ENCODE measurements at regions not wholly inside any gene's neighbourhood (a gene's known extent, or its start where the extent isn't known, plus 50 kb on each side); places are given as distances from the start of the nearest gene placed in this dataset.

GRCh38 chr17:69715656-69716055, 301.2 kb downstream of the MAP2K6 start:
- intact Hi-C loops (cut with DNase I), result no loop called here
- DNase-seq, result no peak
- H3K27ac ChIP-seq, result no peak overlapping the region

GRCh38 chr17:69716556-69716955, 302.1 kb downstream of the MAP2K6 start:
- no peak for DNase-seq
- Histone ChIP-seq H3K9me3 (no peaks in the 10 kb centered on the region), H3K27ac (no peak overlapping the region), H3K4me3 (no peak overlapping the region), H3K4me1 (peaks cover 0 to 20% (median 0%) of the 10 kb centered on the region in 3 donors), H3K27me3 (no peaks in the 10 kb centered on the region), H3K36me3 (no peaks in the 10 kb centered on the region)
- intact Hi-C loops (cut with DNase I), result no loop called here
- WGBS, 2 donors, result 63 to 77% methylated on average over 6 of the region's 6 CpGs
- TF ChIP-seq CTCF (IDR thresholded peaks at IDR 0.05) (no peak), POLR2A (IDR thresholded peaks at IDR 0.05) (no peak)

More at GRCh38 chr17:69715656-69716055, 301.2 kb downstream of the MAP2K6 start:
- no peaks in the 10 kb centered on the region for H3K27me3 ChIP-seq
- H3K4me1 ChIP-seq, result peaks cover 0 to 25% (median 0%) of the 10 kb centered on the region in 3 donors
- H3K4me3 ChIP-seq, result no peak overlapping the region
- 84 to 92% methylated on average over 4 of the region's 4 CpGs for whole genome bisulfite sequencing, 2 donors
- TF ChIP-seq CTCF (IDR thresholded peaks at IDR 0.05), result no peak
- TF ChIP-seq POLR2A (IDR thresholded peaks at IDR 0.05), result no peak
- no peaks in the 10 kb centered on the region for H3K36me3 ChIP-seq
- H3K9me3 ChIP-seq, result no peaks in the 10 kb centered on the region

GRCh38 chr17:69717214-69717613, 302.7 kb downstream of the MAP2K6 start:
- Histone ChIP-seq H3K36me3 (no peaks in the 10 kb centered on the region), H3K27ac (no peak overlapping the region), H3K4me1 (peaks cover 0 to 15% (median 0%) of the 10 kb centered on the region in 3 donors), H3K27me3 (no peaks in the 10 kb centered on the region), H3K4me3 (no peak overlapping the region), H3K9me3 (no peaks in the 10 kb centered on the region)
- intact Hi-C loops (cut with DNase I), result no loop called here
- DNase-seq, result no peak
- WGBS, 2 donors, result 31 to 35% methylated on average over 2 of the region's 2 CpGs
- no peak for TF ChIP-seq POLR2A (IDR thresholded peaks at IDR 0.05)
- TF ChIP-seq CTCF (IDR thresholded peaks at IDR 0.05), result no peak

- 88% methylated on average over 4 of the region's 4 CpGs for WGBS, 2 donors
- intact Hi-C loops (cut with DNase I), result no loop called here
- Histone ChIP-seq H3K36me3 (no peaks in the 10 kb centered on the region), H3K4me1 (peaks cover 0 to 13% (median 0%) of the 10 kb centered on the region in 3 donors), H3K27ac (no peak overlapping the region), H3K27me3 (no peaks in the 10 kb centered on the region), H3K4me3 (no peak overlapping the region), H3K9me3 (no peaks in the 10 kb centered on the region)
- TF ChIP-seq CTCF (IDR thresholded peaks at IDR 0.05), result no peak
- no peak for TF ChIP-seq POLR2A (IDR thresholded peaks at IDR 0.05)
- no peak for DNase-seq
Measured at GRCh38 chr17:69717819-69718218, 303.3 kb downstream of the MAP2K6 start.

- intact Hi-C loops (cut with DNase I), result no loop called here
- WGBS, 2 donors, result 67 to 77% methylated on average over 8 of the region's 8 CpGs
- Histone ChIP-seq H3K36me3 (no peaks in the 10 kb centered on the region), H3K27me3 (no peaks in the 10 kb centered on the region), H3K9me3 (no peaks in the 10 kb centered on the region), H3K4me3 (no peak overlapping the region), H3K27ac (no peak overlapping the region), H3K4me1 (peaks cover 0 to 13% (median 0%) of the 10 kb centered on the region in 3 donors)
- DNase-seq, result no peak
- TF ChIP-seq CTCF (IDR thresholded peaks at IDR 0.05) (no peak), POLR2A (IDR thresholded peaks at IDR 0.05) (no peak)
Measured at GRCh38 chr17:69719474-69720048, 305.1 kb downstream of the MAP2K6 start.

All from esophagus squamous epithelium (tissue), 5 donors.